Glutamatergic neuron (in vitro differentiated cells): ENCODE measurements at regions not wholly inside any gene's neighbourhood (a gene's known extent, or its start where the extent isn't known, plus 50 kb on each side); places are given as distances from the start of the nearest gene placed in this dataset.

ENCODE experiments used
- DNase-seq: peaks from one replicate; pipeline ENCODE4 v3.0.0; 2022
- H3K27ac Mint-ChIP-seq: one replicate; pipeline ENCODE4 v1.8.0; 2020; ENCODE audit warnings: mild to moderate bottlenecking, mixed read lengths, inconsistent platforms; ENCODE audit not compliant: unreplicated experiment
- H3K27me3 Mint-ChIP-seq: one replicate; pipeline ENCODE4 v1.8.0; 2020; ENCODE audit warnings: mild to moderate bottlenecking, moderate library complexity, mixed read lengths, inconsistent platforms; ENCODE audit not compliant: unreplicated experiment
- H3K36me3 Mint-ChIP-seq: one replicate; pipeline ENCODE4 v1.8.0; 2020; ENCODE audit warnings: mild to moderate bottlenecking, mixed read lengths, inconsistent platforms; ENCODE audit not compliant: unreplicated experiment
- H3K4me1 Mint-ChIP-seq: one replicate; pipeline ENCODE4 v1.8.0; 2020; ENCODE audit warnings: mild to moderate bottlenecking, low read depth, mixed read lengths, inconsistent platforms; ENCODE audit not compliant: unreplicated experiment
- H3K4me3 Mint-ChIP-seq: one replicate; pipeline ENCODE4 v1.8.0; 2020; ENCODE audit warnings: mild to moderate bottlenecking, mixed read lengths, inconsistent platforms; ENCODE audit not compliant: unreplicated experiment
- H3K9me3 Mint-ChIP-seq: one replicate; pipeline ENCODE4 v1.8.0; 2020; ENCODE audit warnings: mild to moderate bottlenecking, moderate library complexity, mixed read lengths, inconsistent platforms; ENCODE audit not compliant: unreplicated experiment
- CTCF ChIP-seq: fragments of 200-600 bp; sonication (generic); IDR thresholded peaks from one replicate; pipeline ENCODE4 v1.5.0; 2021; ENCODE audit not compliant: partially characterized antibody, unreplicated experiment

GRCh38 chrX:40307871-40308270 is 210.1 kb upstream of the BCOR start:
- H3K4me1 Mint-ChIP-seq: no peaks in the 10 kb centered on the region
- no peak overlapping the region for H3K4me3 Mint-ChIP-seq
- H3K27ac Mint-ChIP-seq: no peak overlapping the region
- DNase-seq: no peak
- TF ChIP-seq CTCF: no peak
- no peaks in the 10 kb centered on the region for H3K36me3 Mint-ChIP-seq
- peaks cover 2% of the 10 kb centered on the region for H3K9me3 Mint-ChIP-seq
- peaks cover 1% of the 10 kb centered on the region for H3K27me3 Mint-ChIP-seq

- Mint-ChIP-seq H3K27ac (no peak overlapping the region), H3K4me3 (no peak overlapping the region)
- no peak for DNase-seq
These were observed 206.4 kb upstream of the BCOR start for GRCh38 chrX:40304115-40304514.

GRCh38 chrX:40303256-40304077 is 205.7 kb upstream of the BCOR start:
- Mint-ChIP-seq H3K27me3 (peaks cover 4% of the 10 kb centered on the region), H3K4me3 (no peak overlapping the region), H3K27ac (no peak overlapping the region), H3K36me3 (no peaks in the 10 kb centered on the region), H3K9me3 (peaks cover 2% of the 10 kb centered on the region), H3K4me1 (no peaks in the 10 kb centered on the region)
- no peak for DNase-seq
- no peak for TF ChIP-seq CTCF

More at GRCh38 chrX:40304115-40304514, 206.4 kb upstream of the BCOR start:
- H3K27me3 Mint-ChIP-seq: peaks cover 4% of the 10 kb centered on the region
- H3K36me3 Mint-ChIP-seq: no peaks in the 10 kb centered on the region
- H3K9me3 Mint-ChIP-seq: peaks cover 2% of the 10 kb centered on the region
- no peaks in the 10 kb centered on the region for H3K4me1 Mint-ChIP-seq
- no peak for TF ChIP-seq CTCF

GRCh38 chrX:40300286-40300890 is 202.6 kb upstream of the BCOR start:
- no peak overlapping the region for H3K27ac Mint-ChIP-seq
- no peak for DNase-seq
- H3K4me3 Mint-ChIP-seq: no peak overlapping the region
- no peaks in the 10 kb centered on the region for H3K36me3 Mint-ChIP-seq
- H3K4me1 Mint-ChIP-seq: no peaks in the 10 kb centered on the region
- H3K9me3 Mint-ChIP-seq: no peaks in the 10 kb centered on the region
- TF ChIP-seq CTCF: no peak
- H3K27me3 Mint-ChIP-seq: peaks cover 4% of the 10 kb centered on the region

- no peaks in the 10 kb centered on the region for H3K4me1 Mint-ChIP-seq
- H3K4me3 Mint-ChIP-seq: no peak overlapping the region
- H3K27me3 Mint-ChIP-seq: peaks cover 4% of the 10 kb centered on the region
- TF ChIP-seq CTCF: no peak
- no peaks in the 10 kb centered on the region for H3K36me3 Mint-ChIP-seq
- no peaks in the 10 kb centered on the region for H3K9me3 Mint-ChIP-seq
- H3K27ac Mint-ChIP-seq: no peak overlapping the region
- DNase-seq: no peak
These were observed 201.9 kb upstream of the BCOR start for GRCh38 chrX:40299641-40300046.
